ENCODE measurements at regions not wholly inside any gene's neighbourhood (a gene's known extent, or its start where the extent isn't known, plus 50 kb on each side); places are given as distances from the start of the nearest gene placed in this dataset.
A peak's percentile ranks its signal among the peaks of the same experiment; 100 is the strongest.

GRCh38 chr7:91565499-91566401 lies 301.5 kb downstream of the FZD1 start:
- peak; percentile 17 for DNase-seq
- TF ChIP-seq POLR2A (IDR thresholded peaks at IDR 0.05), result no peak
- TF ChIP-seq, protein P1, sequence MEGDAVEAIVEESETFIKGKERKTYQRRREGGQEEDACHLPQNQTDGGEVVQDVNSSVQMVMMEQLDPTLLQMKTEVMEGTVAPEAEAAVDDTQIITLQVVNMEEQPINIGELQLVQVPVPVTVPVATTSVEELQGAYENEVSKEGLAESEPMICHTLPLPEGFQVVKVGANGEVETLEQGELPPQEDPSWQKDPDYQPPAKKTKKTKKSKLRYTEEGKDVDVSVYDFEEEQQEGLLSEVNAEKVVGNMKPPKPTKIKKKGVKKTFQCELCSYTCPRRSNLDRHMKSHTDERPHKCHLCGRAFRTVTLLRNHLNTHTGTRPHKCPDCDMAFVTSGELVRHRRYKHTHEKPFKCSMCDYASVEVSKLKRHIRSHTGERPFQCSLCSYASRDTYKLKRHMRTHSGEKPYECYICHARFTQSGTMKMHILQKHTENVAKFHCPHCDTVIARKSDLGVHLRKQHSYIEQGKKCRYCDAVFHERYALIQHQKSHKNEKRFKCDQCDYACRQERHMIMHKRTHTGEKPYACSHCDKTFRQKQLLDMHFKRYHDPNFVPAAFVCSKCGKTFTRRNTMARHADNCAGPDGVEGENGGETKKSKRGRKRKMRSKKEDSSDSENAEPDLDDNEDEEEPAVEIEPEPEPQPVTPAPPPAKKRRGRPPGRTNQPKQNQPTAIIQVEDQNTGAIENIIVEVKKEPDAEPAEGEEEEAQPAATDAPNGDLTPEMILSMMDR (IDR thresholded peaks at IDR 0.05), result no peak
- Histone ChIP-seq H3K9me3 (no peaks in the 10 kb centered on the region), H3K4me3 (no peak overlapping the region), H3K4me1 (no peaks in the 10 kb centered on the region), H3K36me3 (ENCODE audit: low read depth, missing control alignments) (no peaks in the 10 kb centered on the region), H3K27me3 (no peaks in the 10 kb centered on the region), H3K27ac (no peak overlapping the region)
- intact Hi-C loops (cut with DNase I; ENCODE audit: low total_unique reads), result no loop called here
- WGBS, 2 donors, result 60 to 65% methylated on average over 13 of the region's 13 CpGs

DNA sequence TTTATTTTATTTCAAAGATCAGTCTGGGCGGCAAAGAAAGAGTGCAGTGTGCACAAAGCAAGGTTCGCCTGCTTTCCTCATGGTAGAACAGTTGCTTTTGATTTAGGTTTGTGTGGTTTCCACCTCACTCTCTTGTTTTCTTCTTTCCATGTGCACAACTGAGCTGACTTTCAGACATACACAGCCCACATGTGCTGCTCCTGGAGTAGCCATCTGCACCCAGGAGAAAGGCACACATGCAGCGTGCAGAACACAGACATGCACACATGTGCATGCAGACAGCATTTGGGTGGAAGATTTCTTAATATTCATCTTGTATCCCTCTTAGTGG lies 302.1 kb downstream of the FZD1 start:
- Histone ChIP-seq H3K27ac (no peak overlapping the region), H3K9me3 (no peaks in the 10 kb centered on the region), H3K4me3 (no peak overlapping the region), H3K36me3 (ENCODE audit: low read depth, missing control alignments) (no peaks in the 10 kb centered on the region), H3K27me3 (no peaks in the 10 kb centered on the region), H3K4me1 (no peaks in the 10 kb centered on the region)
- WGBS, 2 donors, result 77 to 83% methylated on average over 3 of the region's 3 CpGs
- DNase-seq, result no peak
- TF ChIP-seq, protein P1 (IDR thresholded peaks at IDR 0.05), result no peak
- no peak for TF ChIP-seq POLR2A (IDR thresholded peaks at IDR 0.05)
- intact Hi-C loops (cut with DNase I; ENCODE audit: low total_unique reads), result no loop called here

DNA sequence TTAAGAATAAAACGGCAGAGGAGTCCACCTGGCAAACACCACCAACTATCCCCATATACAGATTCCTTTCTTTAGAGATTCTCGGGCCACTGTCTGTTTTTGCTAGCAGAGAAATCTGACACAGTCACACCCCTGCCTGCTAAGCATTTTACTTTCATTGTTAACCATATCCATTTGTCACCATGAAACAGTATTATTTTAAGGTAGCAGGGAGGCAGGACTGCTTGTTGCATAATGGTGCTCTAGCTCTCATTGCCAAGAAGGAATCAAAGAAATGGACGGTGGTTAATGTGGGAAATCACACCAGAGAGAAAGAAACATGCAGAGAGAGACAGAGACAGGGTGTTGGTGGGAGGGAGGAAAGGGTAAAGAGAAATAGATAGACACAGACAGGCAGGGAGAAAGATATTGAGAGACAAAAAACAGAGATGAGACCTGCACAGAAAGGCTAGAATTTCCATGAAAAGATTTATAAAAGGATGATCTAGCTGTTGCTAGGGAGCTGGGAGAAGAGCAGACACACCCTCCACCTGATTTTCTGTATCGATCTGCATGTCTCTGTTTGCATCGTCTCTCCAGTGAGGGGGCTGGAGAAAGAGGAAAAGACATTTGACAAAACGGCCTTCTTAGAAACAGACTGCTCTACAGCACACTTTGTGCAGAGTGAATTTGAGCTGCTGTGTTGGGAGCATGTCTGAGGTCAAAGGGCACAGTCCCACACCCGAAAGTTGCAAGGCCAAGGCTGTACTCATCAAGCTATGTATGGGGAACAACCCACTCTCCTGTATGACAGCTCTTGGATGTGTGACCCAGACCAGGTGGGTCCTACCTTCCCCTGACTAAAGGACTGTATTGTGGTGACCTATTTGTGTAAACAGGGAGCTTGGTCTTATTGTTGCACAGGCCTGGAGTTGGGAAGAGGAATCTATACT lies 303.1 kb downstream of the FZD1 start:
- no peak for TF ChIP-seq POLR2A (IDR thresholded peaks at IDR 0.05)
- TF ChIP-seq, protein P1 (IDR thresholded peaks at IDR 0.05), result no peak
- H3K4me3 ChIP-seq, result no peak overlapping the region
- no peaks in the 10 kb centered on the region for H3K36me3 ChIP-seq (ENCODE audit: low read depth, missing control alignments)
- H3K9me3 ChIP-seq, result no peaks in the 10 kb centered on the region
- no peaks in the 10 kb centered on the region for H3K4me1 ChIP-seq
- no peak for DNase-seq
- H3K27me3 ChIP-seq, result no peaks in the 10 kb centered on the region
- intact Hi-C loops (cut with DNase I; ENCODE audit: low total_unique reads), result no loop called here
- 54 to 60% methylated on average over 6 to 7 of the region's 7 CpGs for WGBS, 2 donors
- no peak overlapping the region for H3K27ac ChIP-seq

DNA sequence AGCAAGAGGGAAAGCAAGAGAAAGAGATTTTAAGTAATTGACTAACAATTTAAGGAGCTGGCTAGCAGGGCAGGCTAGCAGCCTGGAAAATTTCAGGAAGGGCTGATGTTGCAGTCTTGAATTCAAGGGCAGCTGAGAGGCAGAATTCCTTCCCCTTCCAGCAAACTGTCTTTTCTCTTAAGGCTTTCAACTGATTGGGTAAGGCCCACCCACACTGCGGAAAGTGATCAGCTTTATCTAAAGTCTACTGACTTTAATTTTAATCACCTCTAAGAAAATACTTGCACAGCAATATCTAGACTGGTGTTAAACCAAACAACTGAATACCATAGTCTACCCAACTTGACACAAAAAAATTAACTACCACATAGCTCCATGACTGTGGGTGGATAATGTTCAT lies 303.9 kb downstream of the FZD1 start:
- TF ChIP-seq, protein P1 (IDR thresholded peaks at IDR 0.05), result no peak
- TF ChIP-seq POLR2A (IDR thresholded peaks at IDR 0.05), result no peak
- Histone ChIP-seq H3K36me3 (ENCODE audit: low read depth, missing control alignments) (no peaks in the 10 kb centered on the region), H3K27me3 (no peaks in the 10 kb centered on the region), H3K4me1 (no peaks in the 10 kb centered on the region), H3K27ac (no peak overlapping the region), H3K4me3 (no peak overlapping the region), H3K9me3 (no peaks in the 10 kb centered on the region)
- DNase-seq, result no peak
- WGBS, 2 donors, result 90 to 93% methylated on average over 1 of the region's 1 CpG
- intact Hi-C loops (cut with DNase I; ENCODE audit: low total_unique reads), result no loop called here
